ENCODE measurements at regions not wholly inside any gene's neighbourhood (a gene's known extent, or its start where the extent isn't known, plus 50 kb on each side); places are given as distances from the start of the nearest gene placed in this dataset.

DNA sequence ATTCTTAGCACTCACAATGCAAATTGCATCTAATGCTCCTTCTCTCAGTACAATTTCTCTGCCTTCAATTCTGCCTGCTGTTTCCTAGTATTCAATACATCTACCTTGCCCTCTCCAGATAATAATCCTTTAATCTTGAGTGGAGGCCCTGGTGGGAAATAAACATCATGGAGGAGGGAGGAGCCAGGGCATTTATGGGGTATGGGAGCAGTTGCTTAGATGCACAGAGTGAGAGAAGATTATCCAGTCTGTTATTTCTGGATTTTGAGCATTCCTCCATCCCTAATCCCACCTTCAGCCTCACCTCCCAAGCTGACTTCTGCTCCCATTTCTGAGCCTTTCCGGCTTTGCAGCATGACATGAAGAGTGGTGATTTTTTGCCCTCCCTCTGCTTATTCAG, 127.9 kb upstream of the PPP3CA start:
- Mint-ChIP-seq H3K36me3 (ENCODE audit: low read depth) (peaks cover 5% of the 10 kb centered on the region), H3K27ac (ENCODE audit: unreplicated experiment) (no peak overlapping the region), H3K4me1 (ENCODE audit: low read depth) (no peaks in the 10 kb centered on the region), H3K9me3 (ENCODE audit: low read depth) (peaks cover 9% of the 10 kb centered on the region), H3K27me3 (ENCODE audit: low read depth) (peaks cover 17% of the 10 kb centered on the region), H3K4me3 (ENCODE audit: unreplicated experiment) (no peak overlapping the region)
- TF ChIP-seq, protein P1, sequence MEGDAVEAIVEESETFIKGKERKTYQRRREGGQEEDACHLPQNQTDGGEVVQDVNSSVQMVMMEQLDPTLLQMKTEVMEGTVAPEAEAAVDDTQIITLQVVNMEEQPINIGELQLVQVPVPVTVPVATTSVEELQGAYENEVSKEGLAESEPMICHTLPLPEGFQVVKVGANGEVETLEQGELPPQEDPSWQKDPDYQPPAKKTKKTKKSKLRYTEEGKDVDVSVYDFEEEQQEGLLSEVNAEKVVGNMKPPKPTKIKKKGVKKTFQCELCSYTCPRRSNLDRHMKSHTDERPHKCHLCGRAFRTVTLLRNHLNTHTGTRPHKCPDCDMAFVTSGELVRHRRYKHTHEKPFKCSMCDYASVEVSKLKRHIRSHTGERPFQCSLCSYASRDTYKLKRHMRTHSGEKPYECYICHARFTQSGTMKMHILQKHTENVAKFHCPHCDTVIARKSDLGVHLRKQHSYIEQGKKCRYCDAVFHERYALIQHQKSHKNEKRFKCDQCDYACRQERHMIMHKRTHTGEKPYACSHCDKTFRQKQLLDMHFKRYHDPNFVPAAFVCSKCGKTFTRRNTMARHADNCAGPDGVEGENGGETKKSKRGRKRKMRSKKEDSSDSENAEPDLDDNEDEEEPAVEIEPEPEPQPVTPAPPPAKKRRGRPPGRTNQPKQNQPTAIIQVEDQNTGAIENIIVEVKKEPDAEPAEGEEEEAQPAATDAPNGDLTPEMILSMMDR (IDR thresholded peaks at IDR 0.05): no peak
- DNase-seq (ENCODE audit: low spot score): no peak

DNA sequence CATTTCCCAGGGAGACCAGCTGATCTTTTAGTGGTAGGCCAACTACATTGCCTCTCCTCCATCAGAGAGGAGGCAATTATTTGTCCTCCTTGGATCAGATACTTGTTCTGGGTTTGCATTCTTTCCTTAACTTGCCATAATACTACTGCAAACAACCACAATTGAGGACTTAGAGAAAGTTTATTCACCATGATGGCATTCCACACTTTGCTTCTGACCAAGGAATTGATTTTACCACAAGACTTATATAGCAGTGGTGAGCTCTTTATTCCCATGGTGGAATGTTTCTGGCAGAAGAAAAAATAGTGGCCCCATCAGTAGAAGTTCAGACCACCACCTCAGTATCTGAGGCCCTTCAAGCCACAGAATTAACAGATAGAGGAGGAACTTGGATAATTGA, 123.9 kb upstream of the PPP3CA start:
- no peak for DNase-seq (ENCODE audit: low spot score)
- peaks cover 6% of the 10 kb centered on the region for H3K9me3 Mint-ChIP-seq (ENCODE audit: low read depth)
- TF ChIP-seq, protein P1 (IDR thresholded peaks at IDR 0.05): no peak
- no peaks in the 10 kb centered on the region for H3K4me1 Mint-ChIP-seq (ENCODE audit: low read depth)
- peaks cover 5% of the 10 kb centered on the region for H3K36me3 Mint-ChIP-seq (ENCODE audit: low read depth)
- no peak overlapping the region for H3K4me3 Mint-ChIP-seq (ENCODE audit: unreplicated experiment)
- H3K27me3 Mint-ChIP-seq (ENCODE audit: low read depth): peaks cover 25% of the 10 kb centered on the region
- H3K27ac Mint-ChIP-seq (ENCODE audit: unreplicated experiment): no peak overlapping the region

DNA sequence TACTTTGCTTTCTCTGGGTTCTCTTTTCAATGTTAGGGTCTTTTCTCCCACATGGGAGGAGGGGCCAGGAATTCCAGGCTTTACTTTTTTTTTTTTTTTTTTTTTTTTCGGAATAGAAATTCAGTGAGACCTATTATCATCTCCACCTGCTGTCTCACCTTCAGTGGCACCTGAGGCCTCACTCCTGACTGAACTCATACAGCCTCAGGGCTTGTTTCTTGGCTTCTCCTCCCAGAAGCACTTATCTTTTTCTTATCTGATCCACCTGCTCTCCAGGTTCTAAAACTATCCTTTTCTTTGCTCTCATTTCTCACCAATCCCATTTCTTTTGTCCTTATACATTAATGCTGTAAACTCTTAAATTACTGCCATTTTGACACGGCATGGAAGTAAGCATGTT, 117.3 kb upstream of the PPP3CA start:
- H3K4me1 Mint-ChIP-seq (ENCODE audit: low read depth): no peaks in the 10 kb centered on the region
- no peak for DNase-seq (ENCODE audit: low spot score)
- no peak overlapping the region for H3K4me3 Mint-ChIP-seq (ENCODE audit: unreplicated experiment)
- peaks cover 10% of the 10 kb centered on the region for H3K9me3 Mint-ChIP-seq (ENCODE audit: low read depth)
- no peak overlapping the region for H3K27ac Mint-ChIP-seq (ENCODE audit: unreplicated experiment)
- H3K27me3 Mint-ChIP-seq (ENCODE audit: low read depth): peaks cover 21% of the 10 kb centered on the region
- peaks cover 3% of the 10 kb centered on the region for H3K36me3 Mint-ChIP-seq (ENCODE audit: low read depth)
- TF ChIP-seq, protein P1 (IDR thresholded peaks at IDR 0.05): no peak

DNA sequence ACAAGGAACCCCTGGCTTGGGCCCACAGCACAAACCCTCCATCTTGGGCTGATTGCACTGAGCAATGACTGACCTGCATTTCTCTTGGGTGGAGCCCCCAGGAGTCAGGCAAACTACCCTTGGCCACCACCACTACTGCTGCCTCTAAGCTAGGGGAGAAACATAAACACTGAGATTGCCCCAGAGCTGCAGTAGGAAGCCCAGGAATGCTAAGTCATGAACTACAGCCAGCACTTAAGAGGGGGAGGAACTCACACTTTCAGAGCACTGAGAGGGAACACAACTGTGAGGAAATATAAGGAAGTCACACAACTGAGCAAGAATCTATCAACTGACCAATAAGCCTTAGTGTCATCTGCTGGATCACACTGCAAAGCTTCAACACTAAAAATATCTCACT, 111.6 kb upstream of the PPP3CA start:
- TF ChIP-seq, protein P1 (IDR thresholded peaks at IDR 0.05): no peak
- Mint-ChIP-seq H3K4me1 (ENCODE audit: low read depth) (no peaks in the 10 kb centered on the region), H3K27ac (ENCODE audit: unreplicated experiment) (no peak overlapping the region), H3K9me3 (ENCODE audit: low read depth) (peaks cover 23% of the 10 kb centered on the region), H3K4me3 (ENCODE audit: unreplicated experiment) (no peak overlapping the region), H3K36me3 (ENCODE audit: low read depth) (peaks cover 3% of the 10 kb centered on the region), H3K27me3 (ENCODE audit: low read depth) (peaks cover 8% of the 10 kb centered on the region)
- DNase-seq (ENCODE audit: low spot score): no peak

DNA sequence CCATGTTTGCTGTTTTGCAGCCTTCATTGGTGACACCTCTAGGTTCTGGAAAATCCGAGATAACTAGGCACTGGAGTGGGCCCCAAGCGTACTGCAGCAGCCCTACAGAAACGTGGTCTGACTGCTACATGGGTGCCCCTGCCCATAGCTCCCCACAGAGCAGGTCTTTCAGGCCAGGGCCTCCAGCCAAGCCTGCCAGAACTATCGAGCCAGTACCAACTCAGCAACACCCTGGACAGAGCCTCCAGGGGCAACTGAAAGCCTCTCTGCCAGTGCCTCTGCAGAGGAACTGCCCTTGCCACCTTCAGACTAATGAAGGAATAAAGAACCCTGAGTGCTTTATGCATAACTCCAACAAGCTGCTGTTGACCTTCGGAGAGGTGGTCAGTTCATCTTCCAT, 111.1 kb upstream of the PPP3CA start:
- Mint-ChIP-seq H3K4me1 (ENCODE audit: low read depth) (no peaks in the 10 kb centered on the region), H3K27me3 (ENCODE audit: low read depth) (peaks cover 8% of the 10 kb centered on the region), H3K4me3 (ENCODE audit: unreplicated experiment) (no peak overlapping the region), H3K27ac (ENCODE audit: unreplicated experiment) (no peak overlapping the region), H3K36me3 (ENCODE audit: low read depth) (peaks cover 3% of the 10 kb centered on the region), H3K9me3 (ENCODE audit: low read depth) (peaks cover 23% of the 10 kb centered on the region)
- no peak for DNase-seq (ENCODE audit: low spot score)
- TF ChIP-seq, protein P1 (IDR thresholded peaks at IDR 0.05): no peak
